ENCODE measurements at regions not wholly inside any gene's neighbourhood (a gene's known extent, or its start where the extent isn't known, plus 50 kb on each side); places are given as distances from the start of the nearest gene placed in this dataset.
"Not testable (repeated sequence)": the region's sequence is repeated elsewhere in the genome, so short reads cannot be mapped to it uniquely, and the experiment has no call there.

- TF ChIP-seq EP300 (IDR thresholded peaks at IDR 0.05) (no peak), POLR2A (IDR thresholded peaks at IDR 0.05) (no peak), POLR2AphosphoS5 (IDR thresholded peaks at IDR 0.05) (no peak), CTCF (IDR thresholded peaks at IDR 0.05) (no peak)
- ATAC-seq (ENCODE audit: low FRiP score in 2 of 2) (no peak), DNase-seq (no peak)
- Histone ChIP-seq H3K9me3 (no peaks in the 10 kb centered on the region), H3K4me1 (no peaks in the 10 kb centered on the region), H3K27ac (no peak overlapping the region), H3K36me3 (no peaks in the 10 kb centered on the region), H3K4me3 (no peak overlapping the region), H3K27me3 (no peaks in the 10 kb centered on the region)
- 79 to 88% methylated on average over 5 of the region's 5 CpGs for WGBS, 2 donors
These were observed 284.0 kb upstream of the RNF32 start for GRCh38 chr7:156356551-156356950.

GRCh38 chr7:156353352-156353751 is 287.2 kb upstream of the RNF32 start:
- TF ChIP-seq CTCF (IDR thresholded peaks at IDR 0.05) (no peak), EP300 (IDR thresholded peaks at IDR 0.05) (no peak), POLR2AphosphoS5 (IDR thresholded peaks at IDR 0.05) (no peak), POLR2A (IDR thresholded peaks at IDR 0.05) (no peak)
- Histone ChIP-seq H3K4me1 (no peaks in the 10 kb centered on the region), H3K27me3 (no peaks in the 10 kb centered on the region), H3K27ac (no peak overlapping the region), H3K36me3 (no peaks in the 10 kb centered on the region), H3K4me3 (no peak overlapping the region), H3K9me3 (no peaks in the 10 kb centered on the region)
- ATAC-seq (ENCODE audit: low FRiP score in 2 of 2) (peak in 1 of 2 donors; percentile 57), DNase-seq (no peak)
- WGBS, 2 donors: 91 to 95% methylated on average over 7 of the region's 7 CpGs

GRCh38 chr7:156347703-156348248 is 292.8 kb upstream of the RNF32 start:
- WGBS, 2 donors: 95 to 97% methylated on average over 7 to 25 of the region's 25 CpGs
- H3K36me3 ChIP-seq; H3K9me3 ChIP-seq; H3K4me1 ChIP-seq; H3K27ac ChIP-seq; H3K4me3 ChIP-seq; H3K27me3 ChIP-seq; ATAC-seq (ENCODE audit: low FRiP score in 2 of 2): not testable (repeated sequence)
- peak in 1 of 2 donors; percentile 69 for DNase-seq

GRCh38 chr7:156347132-156347531 is 293.4 kb upstream of the RNF32 start:
- H3K36me3 ChIP-seq: no peaks in the 10 kb centered on the region
- H3K27me3 ChIP-seq: no peaks in the 10 kb centered on the region
- no peak overlapping the region for H3K4me3 ChIP-seq
- ATAC-seq (ENCODE audit: low FRiP score in 2 of 2) (no peak), DNase-seq (no peak)
- no peak overlapping the region for H3K27ac ChIP-seq
- 71 to 76% methylated on average over 12 of the region's 12 CpGs for WGBS, 2 donors
- H3K9me3 ChIP-seq: no peaks in the 10 kb centered on the region
- H3K4me1 ChIP-seq: no peaks in the 10 kb centered on the region
- TF ChIP-seq CTCF (IDR thresholded peaks at IDR 0.05) (no peak), POLR2A (IDR thresholded peaks at IDR 0.05) (no peak), EP300 (IDR thresholded peaks at IDR 0.05) (no peak), POLR2AphosphoS5 (IDR thresholded peaks at IDR 0.05) (no peak)

GRCh38 chr7:156344595-156344994 is 296.0 kb upstream of the RNF32 start:
- Histone ChIP-seq H3K27me3 (no peaks in the 10 kb centered on the region), H3K9me3 (no peaks in the 10 kb centered on the region), H3K36me3 (no peaks in the 10 kb centered on the region), H3K4me1 (no peaks in the 10 kb centered on the region), H3K27ac (no peak overlapping the region), H3K4me3 (no peak overlapping the region)
- no peak for TF ChIP-seq POLR2AphosphoS5 (IDR thresholded peaks at IDR 0.05)
- TF ChIP-seq POLR2A (IDR thresholded peaks at IDR 0.05): no peak
- no peak for TF ChIP-seq CTCF (IDR thresholded peaks at IDR 0.05)
- no peak for TF ChIP-seq EP300 (IDR thresholded peaks at IDR 0.05)
- ATAC-seq (ENCODE audit: low FRiP score in 2 of 2) (no peak), DNase-seq (no peak)
- WGBS, 2 donors: 94 to 95% methylated on average over 3 of the region's 3 CpGs

Data from upper lobe of left lung (tissue), 6 donors.